ENCODE measurements at regions not wholly inside any gene's neighbourhood (a gene's known extent, or its start where the extent isn't known, plus 50 kb on each side); places are given as distances from the start of the nearest gene placed in this dataset.
"Not testable (repeated sequence)": the region's sequence is repeated elsewhere in the genome, so short reads cannot be mapped to it uniquely, and the experiment has no call there.

DNA sequence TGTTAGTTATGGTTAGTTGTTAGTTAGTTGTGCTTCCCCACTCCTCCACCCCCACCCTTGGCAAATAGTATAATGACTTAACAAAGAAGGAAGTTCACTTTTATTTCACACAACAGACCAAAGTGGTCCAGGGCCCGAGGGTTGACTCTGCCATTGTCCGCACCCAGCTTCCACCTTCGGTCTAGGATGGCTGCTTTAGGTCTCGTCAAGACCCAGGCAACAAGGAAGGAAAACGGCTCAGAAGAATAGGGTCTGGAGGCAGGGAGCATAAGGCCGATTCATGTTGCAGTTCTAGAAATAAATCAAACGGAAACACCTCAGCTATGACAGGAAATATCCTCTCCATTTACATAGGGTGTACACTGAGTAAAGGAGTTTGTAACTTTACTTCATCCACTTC is 206.0 kb upstream of the CXCR4 start:
- no peak for DNase-seq (ENCODE audit: low read depth)

DNA sequence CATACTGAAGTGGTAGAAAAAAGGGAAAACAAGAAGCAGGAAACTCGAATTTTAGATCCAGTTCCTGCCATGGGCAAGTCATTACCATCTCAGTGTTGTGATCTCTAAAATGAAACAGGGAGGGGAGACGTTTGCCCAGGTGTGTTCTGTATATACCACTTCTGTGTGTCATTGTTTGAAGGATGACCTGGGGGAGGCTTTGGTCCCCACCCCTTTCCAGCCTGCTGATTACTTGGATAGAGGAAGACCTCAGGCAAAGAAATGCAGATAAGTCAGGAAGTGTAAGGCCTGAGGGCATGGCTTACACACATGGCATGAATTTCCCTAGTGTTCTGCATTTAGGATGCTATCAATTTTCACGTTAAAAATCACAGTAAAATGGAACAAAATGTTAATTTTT is 205.2 kb upstream of the CXCR4 start:
- no peak for DNase-seq (ENCODE audit: low read depth)

DNA sequence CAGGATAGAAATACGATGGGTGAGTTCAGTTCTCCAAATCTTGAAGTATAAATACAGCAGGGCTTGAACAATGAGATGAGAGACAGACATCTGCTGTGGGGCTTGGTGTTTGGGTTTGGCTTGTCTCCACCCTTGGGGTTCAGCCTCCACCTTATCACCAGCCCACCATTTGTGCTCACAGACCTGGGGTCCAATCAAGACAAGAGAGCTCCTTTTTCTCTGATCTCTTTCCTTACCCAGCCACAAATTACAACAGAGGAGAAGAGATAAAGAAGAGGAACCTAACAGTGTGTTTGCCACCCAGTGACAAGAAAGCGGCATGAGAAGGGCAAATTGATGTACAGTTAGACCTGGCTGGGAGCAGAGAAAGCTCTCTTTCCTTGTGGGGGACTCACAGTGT is 204.5 kb upstream of the CXCR4 start:
- no peak for DNase-seq (ENCODE audit: low read depth)

DNA sequence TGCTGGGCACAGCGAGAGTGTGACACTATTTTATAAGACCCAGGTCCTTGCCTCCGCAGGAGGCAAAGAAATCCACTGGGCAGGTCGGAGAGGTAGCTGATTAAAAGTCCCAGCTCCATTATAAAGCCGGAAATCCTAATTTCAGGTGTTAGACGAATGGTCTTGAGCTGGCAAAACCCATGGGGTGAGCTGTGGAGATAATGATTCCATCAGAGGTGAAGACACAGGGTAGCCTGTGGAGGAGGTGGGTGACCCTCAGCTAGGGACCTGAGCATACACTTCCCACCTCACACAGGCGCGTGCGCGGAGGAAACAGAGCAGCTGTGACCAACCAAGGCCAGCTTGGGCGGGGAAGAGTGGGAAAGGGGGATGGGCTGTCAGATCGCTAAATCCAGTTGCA is 201.7 kb upstream of the CXCR4 start:
- DNase-seq (ENCODE audit: low read depth), result no peak

DNA sequence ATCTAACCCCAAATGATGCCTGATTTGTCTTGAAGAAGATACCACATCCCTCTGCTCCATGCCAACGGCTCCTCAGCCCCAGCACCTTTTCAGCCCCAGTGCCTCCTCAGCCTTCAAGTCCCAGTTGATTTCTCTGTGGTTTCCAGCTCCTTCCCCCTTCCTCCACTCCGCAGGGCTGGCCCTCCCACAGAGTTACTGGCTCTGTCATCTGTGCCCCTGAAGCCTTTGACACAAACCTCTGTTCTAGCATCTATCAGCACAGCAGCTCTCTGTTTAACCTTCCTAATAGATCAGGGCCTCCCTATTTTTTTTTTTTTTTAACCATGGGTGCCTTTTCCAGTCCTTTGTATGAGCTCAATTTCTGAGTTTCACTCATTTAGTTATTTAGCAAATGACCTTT is 201.3 kb upstream of the CXCR4 start:
- DNase-seq (ENCODE audit: low read depth), result no peak

DNA sequence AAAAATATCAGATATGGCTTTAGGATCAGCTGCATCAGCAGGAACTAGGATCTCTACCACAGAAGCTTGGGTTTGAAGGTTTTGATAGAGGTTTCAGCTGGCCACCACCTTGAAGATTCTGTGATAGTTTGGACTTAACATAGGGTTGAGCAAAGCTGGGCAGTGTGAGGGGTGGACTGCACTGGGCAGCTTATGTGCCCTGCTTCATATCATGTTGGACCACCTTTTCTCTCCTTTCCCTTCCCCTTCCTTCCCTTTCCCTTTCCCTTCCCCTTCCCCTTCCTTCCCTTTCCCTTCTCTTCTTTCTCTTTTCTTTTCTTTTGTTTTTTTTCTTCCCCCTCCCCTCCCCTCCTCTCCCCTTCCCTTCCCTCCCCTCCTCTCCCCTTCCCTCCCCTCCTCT is 196.3 kb upstream of the CXCR4 start:
- DNase-seq (ENCODE audit: low read depth), result no peak

DNA sequence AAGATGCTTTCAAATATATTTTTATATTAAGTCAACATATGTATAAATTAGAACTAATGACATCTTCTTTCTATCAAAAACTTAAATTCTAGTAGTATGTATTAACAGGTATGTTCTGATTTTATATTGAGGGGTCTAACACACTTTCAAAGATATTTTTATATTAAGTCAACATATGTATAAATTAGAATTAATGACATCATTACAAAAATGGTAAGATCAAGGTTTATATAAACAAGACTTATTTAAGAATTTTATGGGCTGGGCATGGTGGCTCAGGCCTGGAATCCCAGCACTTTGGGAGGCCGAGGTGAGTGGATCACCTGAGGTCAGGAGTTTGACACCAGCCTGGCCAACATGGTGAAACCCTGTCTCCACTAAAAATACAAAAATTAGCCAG is 194.6 kb upstream of the CXCR4 start:
- DNase-seq (ENCODE audit: low read depth), result not testable (repeated sequence)

DNA sequence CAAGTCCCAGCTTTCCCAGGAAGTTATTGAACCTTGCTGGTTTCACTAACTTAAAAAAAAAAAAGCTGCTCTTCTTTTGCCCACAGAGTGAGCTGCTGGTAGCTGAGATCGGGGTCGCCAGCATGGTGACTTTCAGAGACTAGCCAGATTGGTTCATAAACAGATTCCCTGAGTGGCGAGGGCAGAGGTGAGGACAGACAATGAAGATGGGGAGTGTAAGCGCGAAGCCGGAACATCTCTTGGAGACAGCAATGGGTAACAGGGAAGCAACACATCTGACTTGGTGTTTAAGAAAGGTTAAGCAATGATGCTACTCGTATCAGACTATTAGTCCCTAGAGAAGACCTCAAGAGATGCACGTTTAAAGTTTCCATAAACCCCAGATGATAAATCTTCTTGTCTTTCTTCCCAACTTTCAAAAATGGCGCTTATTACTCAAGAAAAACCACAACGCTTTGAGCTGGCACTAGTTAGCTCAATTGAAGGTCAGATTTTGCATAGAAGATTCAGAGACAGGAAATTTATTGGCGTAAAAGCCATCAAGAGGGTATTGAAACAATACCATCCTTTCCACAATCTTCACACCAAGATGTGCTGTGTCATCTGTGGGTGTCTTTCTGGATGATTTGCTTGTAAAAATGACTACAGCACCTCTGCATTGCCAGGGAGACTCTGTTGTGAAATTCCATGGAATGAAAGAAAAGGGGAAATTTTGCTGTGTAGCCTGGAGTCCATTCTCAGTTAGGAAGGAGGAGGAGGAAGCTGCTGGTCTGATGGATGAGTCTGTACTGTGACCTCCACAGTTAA is 193.1 kb upstream of the CXCR4 start:
- DNase-seq (ENCODE audit: low read depth), result no peak

DNA sequence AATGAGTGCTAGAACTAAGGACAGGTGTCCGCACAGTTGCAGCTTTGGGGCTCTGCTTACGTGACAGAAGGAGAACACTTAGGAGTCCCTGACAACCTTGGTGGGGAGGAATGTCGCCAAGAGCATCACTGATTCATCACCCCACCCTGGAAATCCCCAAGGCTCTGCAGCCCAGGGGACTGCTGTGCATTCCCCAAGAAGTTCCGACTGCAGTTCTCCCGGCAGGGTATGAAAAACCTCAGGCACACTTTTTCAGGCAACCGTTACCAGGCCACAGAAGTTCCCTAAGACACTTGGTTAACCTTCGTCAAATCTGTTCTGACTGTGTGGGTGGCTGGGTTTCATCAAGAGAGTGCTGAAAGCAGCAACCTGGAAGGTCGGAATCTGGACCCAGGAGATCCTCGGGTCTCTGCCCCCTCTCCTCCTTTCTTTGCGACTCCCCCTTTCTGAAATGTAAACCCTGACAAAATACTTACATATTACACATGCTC is 192.1 kb upstream of the CXCR4 start:
- no peak for DNase-seq (ENCODE audit: low read depth)

DNA sequence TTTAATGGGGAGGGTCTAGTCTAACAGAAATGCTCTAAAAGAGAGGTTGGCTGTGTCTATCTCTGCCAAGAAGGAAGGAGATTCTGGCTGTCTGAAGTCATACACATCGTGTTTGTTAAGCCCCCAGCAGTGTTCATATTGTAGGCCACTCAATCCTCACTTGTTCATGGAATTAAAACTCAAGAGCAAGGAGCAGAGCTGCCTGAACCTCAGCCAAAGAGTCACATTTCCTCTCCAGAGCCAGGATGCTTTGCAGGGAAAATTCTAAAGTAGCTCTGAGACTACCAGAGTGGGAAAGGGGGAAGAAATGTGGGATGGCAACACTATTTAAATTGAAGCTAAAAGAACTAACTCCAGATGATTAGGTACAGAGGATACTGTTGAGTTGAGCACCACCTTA is 190.7 kb upstream of the CXCR4 start:
- DNase-seq (ENCODE audit: low read depth), result no peak

DNA sequence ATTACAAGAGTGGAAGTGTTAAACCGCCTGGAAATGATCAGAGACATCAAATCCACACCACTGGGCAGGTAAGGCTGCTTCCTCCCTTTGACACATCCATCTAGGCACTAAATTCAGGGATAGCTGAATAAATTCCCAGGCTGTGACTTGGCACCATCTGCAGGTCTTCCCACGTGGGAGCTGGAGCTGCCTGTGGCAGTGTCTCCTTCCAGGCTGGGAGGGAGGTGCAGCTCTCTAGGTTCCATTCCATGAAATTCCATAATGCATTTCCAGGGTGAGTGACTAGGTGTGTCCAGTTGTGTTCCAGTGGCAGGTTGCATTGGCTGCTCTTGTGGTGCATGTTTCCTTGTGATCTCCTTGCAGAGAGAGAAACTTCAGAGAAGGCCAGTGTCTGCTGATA is 188.9 kb upstream of the CXCR4 start:
- no peak for DNase-seq (ENCODE audit: low read depth)

DNA sequence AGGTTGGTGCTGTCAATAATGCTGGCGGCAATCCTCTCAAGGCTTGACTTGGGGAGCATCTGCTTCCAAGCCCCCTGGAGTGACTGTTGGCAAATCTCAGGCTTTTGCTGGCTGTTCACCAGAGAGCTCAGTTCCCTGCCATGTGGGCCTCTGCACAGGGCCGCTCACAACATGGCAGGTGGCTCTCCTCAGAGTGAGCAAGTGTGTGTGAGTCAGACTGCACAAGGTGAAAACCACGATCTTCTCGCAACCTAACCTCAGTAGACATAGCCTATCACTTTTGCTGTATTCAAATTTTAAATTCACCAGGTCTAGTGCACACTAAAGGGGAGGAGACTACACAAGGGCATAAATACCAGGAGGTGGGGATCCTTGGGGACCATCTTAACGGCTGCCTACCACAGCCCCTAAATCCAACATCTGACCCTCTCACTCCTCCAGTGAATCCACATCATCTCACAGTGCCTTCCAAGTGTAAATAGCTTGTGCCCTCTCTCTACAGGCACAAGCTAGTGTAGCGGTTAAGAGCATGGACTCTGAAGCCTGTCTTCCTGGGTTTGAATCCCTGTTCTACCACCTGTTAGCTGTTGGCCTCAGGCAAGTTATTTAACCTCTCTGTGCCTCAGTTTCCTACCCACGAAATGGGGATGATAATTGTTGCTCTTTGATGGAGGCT is 187.7 kb upstream of the CXCR4 start:
- DNase-seq (ENCODE audit: low read depth), result no peak

DNA sequence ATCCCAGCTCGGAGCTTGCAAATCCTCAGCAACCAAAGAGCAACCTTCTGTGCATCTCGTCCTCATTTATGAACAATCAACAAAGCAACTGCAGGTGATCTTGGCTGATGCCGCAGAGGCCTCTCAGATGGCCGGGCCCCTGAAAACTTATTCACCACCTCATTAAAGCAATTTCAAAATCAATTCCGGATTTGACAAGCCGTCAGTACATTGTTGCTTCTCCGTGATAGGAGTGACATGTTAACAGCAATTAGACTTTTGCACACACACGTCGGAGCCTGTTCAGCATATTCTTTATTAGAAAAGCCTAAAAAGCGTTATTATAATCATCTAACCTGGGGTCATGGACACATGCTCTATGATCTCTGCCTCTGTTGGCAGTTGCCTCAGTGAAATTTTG is 183.1 kb upstream of the CXCR4 start:
- DNase-seq (ENCODE audit: low read depth), result no peak

DNA sequence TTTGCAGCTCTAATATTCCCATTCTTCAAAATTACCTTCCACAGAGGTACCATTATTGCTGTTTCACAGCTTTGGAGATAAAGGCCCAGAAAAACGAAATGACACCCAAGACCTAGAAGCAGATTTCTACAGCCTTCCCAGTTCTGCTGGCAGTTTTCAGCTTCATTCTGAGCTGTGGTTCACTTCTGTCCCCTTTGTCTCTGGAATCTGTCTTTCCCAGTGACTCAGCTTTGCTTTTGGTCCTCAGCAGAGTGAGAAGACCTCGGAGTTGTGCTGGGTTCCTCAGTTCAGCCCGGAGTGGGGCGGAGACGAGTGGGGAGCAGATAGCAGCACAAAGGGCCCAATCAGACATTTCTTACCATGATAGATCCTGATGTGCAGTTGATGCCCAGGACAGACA is 180.7 kb upstream of the CXCR4 start:
- no peak for DNase-seq (ENCODE audit: low read depth)

DNA sequence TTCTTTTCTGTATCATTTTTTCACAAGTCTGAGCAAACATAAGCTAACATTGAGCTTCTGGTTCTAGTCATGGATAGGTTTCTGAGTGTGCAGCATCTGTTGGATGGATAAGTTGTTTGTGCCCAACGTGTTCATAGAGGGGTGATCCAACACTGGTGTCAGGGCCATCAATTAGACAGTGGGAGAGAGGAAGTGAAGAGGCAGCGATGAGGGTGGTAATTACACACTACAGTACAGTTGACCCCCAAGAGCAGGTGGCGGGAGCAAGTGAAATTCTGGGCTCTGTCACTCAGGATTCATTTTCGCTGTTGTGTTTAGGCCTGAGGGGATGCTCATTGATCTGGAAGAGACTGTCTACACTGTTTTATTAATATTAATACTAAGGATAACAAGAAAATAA is 180.0 kb upstream of the CXCR4 start:
- DNase-seq (ENCODE audit: low read depth), result no peak

DNA sequence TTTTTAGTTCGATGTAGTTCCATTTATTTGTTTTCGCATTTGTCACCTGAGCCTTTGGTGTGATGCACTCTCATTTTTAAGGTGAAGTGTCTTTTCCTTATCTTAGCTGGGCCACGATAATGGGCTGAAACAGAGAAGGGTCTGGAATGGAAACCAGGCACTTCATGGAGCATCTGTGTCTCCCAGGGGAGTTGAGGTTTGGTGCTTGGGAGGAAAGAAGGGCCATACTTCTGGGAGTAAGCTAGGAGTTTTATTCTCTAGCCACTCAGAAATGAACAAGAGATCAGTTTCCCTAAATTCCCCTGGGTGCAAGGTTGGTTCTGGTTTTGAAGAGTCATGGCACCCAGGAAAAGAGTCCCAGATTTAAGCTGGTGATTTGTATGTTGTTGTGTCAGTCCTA is 179.4 kb upstream of the CXCR4 start:
- DNase-seq (ENCODE audit: low read depth), result no peak

DNA sequence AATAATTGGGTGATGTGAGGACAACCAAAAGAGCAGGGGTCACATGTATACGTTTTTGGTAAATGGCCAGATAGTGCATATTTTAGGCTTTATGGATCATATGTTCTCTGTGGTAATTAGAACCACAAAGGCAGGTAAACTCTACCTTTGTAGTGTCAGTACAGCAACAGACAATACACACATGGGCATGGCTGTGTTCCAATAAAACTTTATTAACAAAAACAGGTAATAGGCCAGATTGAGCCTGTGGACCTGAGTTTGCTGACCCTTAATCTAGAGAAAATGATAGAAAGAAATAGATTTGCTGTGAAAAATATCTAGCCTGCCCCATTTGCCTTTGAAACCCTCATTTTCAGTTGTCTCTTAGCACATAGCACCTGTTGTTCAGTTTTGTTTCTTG is 177.2 kb upstream of the CXCR4 start:
- no peak for DNase-seq (ENCODE audit: low read depth)

DNA sequence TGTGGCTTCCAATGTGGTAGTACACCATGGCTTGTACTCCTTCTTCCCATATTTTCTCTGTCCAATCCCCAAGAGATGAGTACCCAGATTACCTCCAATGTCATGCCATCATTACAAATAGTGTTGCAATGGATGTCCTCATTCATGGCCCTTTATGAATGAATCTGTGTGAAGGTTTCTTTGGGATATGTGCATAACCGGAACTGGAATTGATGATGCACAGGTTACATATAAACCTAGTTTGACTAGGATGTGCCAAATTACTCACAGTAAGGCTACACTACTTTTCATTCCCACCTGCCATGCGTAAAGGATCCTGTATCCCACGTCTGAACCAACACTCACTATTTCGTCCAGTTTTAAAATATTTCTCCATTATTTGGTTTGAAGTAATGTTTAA is 173.9 kb upstream of the CXCR4 start:
- no peak for DNase-seq (ENCODE audit: low read depth)

DNA sequence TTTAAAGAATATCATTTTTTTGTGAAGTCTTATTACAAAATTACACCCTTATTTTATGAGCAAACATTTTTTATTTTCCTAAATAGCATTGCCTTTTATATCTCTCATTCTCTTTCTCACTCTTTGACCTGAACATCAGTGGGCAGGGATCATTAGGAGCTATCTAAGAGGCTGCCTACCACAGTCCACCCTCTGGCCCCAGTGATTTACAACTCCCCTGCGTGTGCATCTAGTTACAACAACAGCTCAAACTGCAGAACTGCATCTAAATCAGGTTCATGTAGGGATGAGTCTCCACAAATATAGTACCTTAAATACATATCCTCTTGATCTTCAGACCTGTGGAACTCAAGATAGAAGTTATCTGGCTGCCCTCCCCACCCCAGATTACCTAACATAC is 172.4 kb upstream of the CXCR4 start:
- DNase-seq (ENCODE audit: low read depth), result no peak

DNA sequence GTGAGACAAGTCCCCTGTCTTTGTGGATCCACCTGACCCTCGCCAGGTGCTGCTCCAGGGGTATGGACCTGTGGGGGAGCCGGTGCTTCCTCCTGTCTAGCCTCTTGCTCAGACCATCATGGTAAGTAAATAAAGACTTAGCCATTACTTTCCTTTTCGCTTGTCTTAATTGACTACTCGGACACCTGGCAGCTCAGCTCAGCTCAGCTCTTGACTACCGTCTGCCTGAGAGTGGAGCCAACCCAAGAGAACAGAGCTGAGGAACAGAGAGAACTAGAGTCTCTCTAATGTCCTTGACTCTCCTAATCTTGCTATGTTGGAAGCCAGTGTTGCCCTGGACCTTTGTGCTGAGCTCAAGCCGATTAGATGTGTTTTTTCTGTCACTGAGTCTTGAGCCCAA is 170.3 kb upstream of the CXCR4 start:
- DNase-seq (ENCODE audit: low read depth), result no peak

DNA sequence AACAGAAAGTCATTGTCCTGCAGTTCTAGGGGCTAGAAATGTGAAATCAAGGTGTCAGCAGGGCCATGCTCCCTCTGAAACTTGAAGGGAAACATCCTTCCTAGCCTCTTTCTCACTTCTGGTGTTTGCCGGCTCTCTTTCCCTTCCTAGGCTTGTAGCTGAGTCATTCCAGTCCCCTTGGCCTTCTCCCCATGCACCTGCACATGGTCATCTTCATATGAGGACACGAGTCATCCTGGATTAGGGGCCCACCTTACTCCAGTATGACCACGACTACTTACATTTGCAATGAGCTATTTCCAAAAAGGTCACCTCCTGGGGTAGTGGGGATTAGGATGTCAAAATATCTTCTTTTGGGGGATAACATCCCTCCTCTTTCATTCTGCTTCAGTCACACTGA is 168.5 kb upstream of the CXCR4 start:
- no peak for DNase-seq (ENCODE audit: low read depth)

DNA sequence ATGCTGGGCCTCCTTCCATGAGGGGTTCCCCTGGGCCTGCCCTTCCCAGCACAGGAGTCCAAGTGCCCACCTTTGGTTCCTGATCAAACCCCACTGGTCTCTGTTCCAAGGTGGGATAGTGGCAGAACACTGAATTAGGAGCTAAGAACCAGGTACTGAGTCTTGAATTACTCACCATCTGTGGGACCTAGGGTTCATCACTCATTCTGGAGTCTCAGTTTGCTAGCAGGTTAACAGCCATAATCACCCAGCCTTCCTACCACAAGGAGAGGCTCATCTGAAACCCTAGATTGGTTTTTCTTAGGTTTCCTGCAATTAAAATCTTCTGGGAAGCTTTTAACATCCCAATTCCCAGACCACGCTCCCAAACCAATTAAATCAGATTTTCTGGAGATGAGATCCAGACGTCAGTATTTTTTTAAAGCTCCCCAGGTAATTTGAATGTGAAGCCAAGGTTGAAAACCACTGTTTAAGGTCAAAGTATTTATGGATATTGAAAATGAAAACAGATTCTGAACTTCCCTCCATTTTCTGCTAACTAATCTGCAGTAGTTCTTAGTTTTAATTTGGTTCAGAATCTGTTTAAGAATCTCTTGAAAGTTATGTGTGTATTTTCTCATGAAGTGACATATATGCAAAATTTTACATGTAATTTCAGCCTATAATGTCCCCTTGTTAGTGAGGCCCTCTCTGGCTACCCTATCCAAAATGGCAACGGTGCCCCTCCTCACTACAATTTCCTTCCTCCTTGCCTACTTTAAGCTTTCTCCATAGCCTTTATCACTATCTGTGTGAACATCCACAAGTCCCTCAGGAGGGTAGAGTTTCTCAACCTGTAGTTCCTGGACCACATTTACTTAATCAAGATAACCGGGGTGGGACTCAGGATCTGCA is 166.5 kb upstream of the CXCR4 start:
- no peak for DNase-seq (ENCODE audit: low read depth)

DNA sequence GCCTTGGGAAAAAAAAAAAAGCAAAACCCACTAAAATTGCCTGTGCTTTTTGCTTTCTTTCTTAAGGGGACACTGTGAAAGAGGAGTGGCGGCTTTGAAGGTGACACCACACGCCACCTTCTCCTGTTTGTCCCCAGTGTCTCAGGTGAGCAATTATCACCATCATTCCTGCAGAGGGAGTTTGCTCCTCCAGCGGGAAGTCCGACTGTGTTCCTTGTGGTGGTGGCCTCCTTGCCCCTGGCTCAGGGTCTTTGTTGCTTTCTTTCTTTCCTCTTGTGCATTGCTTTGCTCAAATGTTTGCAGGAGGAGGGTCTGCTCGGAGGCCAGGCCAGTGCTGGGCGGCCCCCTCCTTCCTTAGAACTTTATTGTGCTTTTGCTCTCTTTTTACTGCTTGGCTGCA is 164.3 kb upstream of the CXCR4 start:
- no peak for DNase-seq (ENCODE audit: low read depth)
